ENCODE measurements at regions not wholly inside any gene's neighbourhood (a gene's known extent, or its start where the extent isn't known, plus 50 kb on each side); places are given as distances from the start of the nearest gene placed in this dataset.

DNA sequence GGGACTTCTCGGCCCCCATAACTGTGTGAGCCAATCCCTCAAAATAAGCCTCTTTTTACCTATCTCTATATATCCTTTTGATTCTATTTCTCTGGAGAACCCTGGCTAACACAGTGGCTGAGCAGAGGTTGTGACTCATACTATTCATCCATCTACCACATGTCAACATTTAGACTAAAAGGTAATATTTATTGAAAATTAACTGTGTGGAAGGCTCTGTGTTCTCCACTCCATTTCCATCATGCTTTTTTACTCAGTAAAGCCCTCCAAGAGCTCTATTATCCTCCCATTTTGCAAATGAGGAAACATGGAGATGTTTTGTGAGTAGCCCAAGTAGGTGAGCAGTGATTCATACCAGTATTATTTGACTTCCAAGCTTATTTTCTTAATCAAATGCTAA, 217.9 kb upstream of the DCBLD2 start:
- DNase-seq (ENCODE audit: low read depth, low spot score), result peak; percentile 36

DNA sequence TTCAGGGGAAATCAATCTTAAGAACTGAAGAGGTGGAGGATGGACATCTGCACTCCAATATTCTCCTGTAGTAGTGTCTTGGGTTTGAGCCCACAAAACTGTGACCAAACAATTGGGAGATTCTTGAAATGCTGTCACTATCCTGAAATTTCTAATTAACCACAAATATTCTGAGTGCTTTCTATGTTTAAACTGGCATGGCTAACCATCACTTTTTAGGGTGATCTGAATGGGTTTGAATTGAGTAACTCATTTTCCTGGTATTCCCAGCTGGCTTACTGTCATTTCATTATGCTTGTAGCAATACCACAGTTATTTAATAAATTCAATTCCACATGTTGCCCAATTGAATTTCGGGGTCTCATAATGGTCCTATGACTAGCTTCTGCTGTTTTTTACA, 216.9 kb upstream of the DCBLD2 start:
- peak; percentile 59 for DNase-seq (ENCODE audit: low read depth, low spot score)

DNA sequence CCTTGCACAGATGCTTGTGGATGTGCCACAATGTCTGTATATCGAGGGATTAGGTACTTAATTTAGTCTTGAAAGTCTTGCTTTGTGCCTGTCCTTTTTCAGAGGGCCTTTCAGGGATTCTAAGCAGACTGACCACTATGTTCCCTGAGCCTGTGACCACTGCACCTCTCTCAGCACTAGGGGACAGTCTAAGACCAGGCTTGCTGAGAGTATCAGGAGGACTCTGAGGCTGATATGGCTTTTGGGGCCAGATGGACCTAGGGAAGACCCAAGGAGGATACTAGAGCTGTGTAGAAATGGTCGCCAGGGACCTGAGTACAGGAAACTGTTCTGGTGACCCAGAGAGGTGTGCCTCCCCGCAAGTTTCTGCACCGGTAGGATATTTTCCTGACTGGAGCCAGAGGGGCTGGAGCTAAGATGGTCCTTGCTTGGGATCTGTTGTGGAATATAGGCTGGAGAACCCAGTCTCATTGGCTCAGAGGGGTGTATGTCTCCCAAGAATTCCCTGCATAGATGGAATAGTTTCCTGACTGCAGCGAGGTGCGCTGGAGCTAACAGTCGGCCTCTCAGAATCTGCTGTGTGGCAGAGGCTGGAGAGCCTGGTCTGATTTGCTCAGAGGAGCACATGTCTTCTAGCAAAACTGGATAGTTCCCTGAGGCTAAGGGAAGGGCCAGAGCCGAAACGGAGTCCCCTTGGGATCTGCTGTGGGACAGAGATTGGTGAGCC, 213.2 kb upstream of the DCBLD2 start:
- peak; percentile 51 for DNase-seq (ENCODE audit: low read depth, low spot score)

DNA sequence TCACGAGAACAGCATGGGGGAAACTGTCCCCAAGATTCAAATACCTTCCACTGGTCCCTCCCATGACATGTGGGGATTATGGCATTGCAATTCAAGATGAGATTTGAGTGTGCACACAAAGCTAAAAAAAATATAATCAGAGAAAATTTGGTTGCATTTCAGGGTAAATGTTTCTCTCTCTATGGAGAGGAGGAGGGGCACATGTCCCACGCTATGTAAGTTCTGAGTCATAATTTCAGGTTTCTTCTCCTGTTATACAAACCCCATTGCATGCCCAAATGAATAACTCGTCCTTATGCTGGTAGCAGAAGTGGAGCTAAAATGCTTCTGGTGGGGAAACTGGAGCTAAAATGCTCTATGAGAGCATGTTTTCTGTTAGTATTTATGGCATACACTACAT, 209.7 kb upstream of the DCBLD2 start:
- DNase-seq (ENCODE audit: low read depth, low spot score), result peak; percentile 7

DNA sequence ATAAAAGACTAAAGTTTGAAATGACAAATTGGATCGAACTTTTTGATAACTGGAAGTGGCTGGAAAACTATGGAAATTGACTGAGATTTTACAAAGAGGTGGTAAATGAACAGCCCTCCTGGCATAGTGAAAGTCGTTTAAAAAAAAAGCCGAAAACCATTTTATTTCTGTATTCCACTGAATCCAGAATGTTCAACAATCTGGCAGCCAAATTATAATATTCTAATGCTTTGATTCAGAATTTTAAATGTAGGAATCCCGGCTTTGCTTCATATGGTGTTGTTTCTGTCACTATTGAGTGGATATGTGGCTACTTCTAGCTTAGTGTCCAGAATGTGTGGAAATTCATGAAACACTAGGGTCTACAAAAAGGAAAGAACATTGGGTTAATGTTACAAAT, 208.9 kb upstream of the DCBLD2 start:
- no peak for DNase-seq (ENCODE audit: low read depth, low spot score)

DNA sequence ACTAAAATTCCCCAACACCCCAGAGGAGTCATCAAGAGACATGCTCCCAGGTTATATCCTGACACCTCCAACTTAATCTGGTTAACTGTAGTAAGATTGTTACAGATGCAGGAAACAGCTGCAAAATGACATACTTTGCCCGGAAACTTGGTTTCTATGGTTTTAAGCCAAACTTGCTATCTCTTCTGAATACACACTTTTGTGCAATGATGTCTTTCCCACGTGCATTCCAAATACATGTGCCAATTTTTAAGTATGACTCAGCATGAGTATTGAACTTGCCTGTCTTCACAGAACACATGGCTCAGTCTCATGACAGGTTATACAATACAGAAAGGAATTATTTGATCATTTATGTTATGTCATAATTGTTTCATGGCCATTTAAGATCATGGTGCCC, 207.0 kb upstream of the DCBLD2 start:
- peak; percentile 71 for DNase-seq (ENCODE audit: low read depth, low spot score)

DNA sequence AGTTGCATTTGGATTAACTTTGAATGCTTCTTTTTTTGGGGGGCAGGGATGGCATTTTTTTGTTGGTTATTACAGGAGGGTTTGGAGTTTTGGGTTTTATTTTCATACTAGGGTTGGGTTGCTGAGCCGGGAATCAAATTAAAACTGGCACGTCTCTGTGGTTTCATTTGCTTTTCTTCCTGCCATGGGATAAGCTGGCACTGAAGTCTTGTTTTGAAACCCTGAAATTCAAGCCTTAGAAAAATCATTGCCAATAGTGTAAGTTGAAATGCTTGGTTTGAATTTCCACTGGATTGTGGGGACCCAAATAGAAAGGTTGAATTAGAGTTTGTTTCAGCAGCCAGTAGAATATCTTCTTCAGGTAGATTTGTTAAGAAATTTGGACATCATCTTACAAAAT, 193.1 kb upstream of the DCBLD2 start:
- DNase-seq (ENCODE audit: low read depth, low spot score), result no peak

DNA sequence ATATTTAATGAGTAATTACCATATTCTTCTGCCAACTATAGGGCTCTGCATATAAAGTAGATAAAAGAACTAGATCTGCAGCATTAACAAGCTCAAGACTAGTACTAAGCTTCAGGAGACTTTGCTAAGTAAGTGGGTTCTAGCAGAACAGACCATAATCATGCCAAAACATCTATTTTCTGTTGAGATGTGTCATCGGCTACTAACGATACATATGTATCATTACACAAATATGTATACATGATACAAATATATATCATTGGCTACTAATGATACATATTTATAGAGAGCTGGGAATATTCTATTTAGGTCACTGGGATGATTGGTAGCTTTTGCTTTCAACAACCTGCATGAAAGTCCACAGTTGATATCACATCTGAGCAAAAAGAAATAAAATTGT, 185.8 kb upstream of the DCBLD2 start:
- no peak for DNase-seq (ENCODE audit: low read depth, low spot score)

DNA sequence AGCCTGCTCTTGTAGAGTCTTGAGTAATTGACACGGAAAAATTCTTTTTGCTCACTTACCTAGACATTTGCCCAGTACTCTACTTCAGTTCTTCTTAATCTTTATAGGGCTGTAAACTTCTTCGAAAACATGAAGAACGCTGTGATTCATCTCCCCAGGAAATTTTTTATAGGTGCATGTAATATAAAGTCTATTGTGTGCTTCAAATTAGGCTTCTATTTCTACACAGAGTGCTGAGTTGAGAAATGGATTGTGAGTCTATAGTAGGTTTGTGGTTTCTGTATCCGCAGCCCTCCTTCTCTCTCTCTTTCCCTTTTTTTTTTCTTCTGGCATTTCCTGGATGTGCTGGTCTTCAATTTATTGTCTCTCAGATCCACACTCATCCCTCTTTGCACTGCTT, 183.3 kb upstream of the DCBLD2 start:
- no peak for DNase-seq (ENCODE audit: low read depth, low spot score)

DNA sequence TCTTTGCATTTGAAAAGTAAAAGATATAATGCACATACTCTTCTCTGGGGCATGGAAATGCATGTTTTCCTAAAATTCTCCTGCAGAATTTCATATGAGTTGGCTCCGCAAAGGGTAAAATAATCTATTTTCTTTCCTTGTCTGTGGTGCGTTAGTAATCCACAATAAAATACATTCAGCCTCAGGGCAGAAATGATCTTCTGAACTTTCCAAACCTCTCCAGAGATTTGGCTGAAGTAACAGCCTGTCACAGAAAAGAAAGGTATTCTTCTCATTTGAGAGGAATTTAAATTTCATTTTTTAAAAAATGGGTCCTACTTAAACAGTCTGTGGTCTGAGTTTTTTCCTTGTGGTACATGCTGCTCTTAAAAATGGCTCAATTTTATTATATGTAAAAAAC, 182.7 kb upstream of the DCBLD2 start:
- no peak for DNase-seq (ENCODE audit: low read depth, low spot score)

DNA sequence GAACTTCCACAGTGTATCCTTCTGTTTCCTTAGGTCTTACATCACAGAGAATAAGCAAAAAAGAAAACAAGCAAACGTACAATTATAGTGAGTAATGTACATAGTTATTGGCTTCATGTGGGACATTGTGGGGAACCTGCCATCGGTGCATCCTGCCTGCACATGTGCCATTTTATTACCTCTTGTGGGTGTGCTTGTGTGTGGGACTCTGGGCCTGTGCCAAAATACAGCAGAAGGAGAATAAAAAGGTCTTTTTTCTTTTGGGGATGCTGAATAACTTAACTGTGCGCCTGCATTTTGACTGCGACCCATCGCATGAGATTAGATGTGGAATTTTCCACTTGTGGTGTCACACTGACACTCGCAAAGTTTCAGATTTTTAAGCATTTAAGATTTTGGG, 169.6 kb upstream of the DCBLD2 start:
- DNase-seq (ENCODE audit: low read depth, low spot score), result no peak

DNA sequence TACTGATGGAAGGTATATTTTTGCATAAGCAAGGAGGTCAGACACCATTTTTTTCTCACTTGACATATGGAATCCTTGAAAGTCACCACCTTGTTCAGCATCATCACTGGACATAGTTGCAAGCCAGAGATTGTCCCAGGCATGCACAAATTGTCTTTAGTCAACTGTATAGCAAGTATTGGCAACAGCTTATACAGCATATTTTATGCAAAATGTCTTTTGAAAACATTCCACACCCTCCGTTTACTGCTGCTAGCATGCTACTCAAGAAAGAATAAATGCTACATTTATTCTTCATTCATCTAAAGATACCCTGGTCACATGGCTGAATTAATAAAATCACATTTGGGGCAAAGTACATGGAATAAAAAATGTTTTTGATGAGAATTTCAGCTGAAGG, 168.5 kb upstream of the DCBLD2 start:
- no peak for DNase-seq (ENCODE audit: low read depth, low spot score)

DNA sequence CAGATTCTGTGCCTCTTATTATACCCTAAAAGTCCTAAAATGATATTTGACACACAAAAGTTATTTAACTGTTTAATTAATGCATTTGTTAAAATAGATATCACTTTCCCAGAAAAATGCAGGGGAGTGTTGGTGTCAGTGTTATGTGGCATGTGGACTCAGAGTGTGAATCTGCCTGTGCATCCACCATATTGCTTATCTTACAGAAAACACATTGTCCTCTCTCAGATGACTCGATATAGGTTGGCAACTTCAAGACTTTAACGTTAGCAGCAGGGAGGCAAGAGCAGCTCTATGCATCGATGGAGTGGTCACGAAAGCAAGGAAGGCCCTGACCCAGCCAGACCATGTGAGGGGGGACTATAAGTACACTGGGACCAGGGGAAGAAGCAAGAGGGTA, 165.4 kb upstream of the DCBLD2 start:
- no peak for DNase-seq (ENCODE audit: low read depth, low spot score)

DNA sequence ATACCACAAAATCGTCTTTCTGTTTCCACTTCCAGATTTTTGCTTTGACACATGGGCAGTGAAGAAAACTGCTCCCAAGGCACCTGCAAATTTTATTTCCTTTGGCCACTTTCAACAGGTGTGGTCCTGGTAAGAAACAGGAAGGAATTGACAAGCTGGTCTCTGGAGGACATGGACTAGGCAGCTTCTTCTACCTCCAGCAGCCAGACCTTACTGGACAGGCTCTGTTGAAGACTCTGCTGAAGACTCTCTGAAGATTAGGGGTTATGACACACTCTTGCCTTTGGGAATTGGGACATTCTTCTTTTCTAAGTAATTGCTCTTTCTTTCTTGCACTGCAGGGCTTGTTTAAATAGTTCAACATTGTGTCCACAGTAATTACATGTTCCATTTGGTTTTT, 147.7 kb upstream of the DCBLD2 start:
- DNase-seq (ENCODE audit: low read depth, low spot score), result no peak

DNA sequence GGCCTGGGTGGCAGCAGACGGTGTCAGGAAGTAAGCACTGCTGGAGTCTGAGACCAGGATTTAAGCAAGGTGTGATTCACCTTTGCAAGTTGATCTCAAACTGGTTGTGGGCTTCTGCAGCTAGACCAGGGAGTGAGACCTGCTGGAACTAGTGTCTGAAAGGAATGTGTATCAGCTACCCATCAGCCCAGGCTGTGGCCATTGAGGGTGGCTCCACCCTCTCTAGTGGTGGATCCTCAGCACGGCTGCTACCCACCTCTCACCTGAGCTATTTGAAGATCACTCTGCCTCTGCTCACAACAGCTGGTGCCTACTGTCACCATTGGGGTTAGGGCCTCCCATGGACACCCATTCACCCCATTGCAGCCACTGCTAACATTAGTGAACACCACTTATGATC, 140.3 kb upstream of the DCBLD2 start:
- no peak for DNase-seq (ENCODE audit: low read depth, low spot score)

DNA sequence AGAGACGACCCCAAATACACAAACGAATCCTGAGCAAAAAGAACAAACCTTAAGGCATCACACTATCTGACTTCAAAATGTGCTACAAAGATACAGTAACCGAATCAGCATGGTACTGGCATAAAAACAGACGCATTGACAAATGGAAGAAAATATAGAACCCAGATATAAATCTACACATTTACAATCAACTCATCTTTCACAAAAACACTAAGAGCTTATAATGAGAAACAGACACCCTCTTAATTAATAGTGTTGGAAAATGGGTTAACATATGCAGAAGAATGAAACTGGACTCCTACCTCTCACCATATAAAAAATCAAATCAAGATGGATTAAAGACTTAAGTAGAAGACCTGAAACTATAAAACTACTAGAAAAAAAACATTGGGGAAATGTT, 130.3 kb upstream of the DCBLD2 start:
- no peak for DNase-seq (ENCODE audit: low read depth, low spot score)

DNA sequence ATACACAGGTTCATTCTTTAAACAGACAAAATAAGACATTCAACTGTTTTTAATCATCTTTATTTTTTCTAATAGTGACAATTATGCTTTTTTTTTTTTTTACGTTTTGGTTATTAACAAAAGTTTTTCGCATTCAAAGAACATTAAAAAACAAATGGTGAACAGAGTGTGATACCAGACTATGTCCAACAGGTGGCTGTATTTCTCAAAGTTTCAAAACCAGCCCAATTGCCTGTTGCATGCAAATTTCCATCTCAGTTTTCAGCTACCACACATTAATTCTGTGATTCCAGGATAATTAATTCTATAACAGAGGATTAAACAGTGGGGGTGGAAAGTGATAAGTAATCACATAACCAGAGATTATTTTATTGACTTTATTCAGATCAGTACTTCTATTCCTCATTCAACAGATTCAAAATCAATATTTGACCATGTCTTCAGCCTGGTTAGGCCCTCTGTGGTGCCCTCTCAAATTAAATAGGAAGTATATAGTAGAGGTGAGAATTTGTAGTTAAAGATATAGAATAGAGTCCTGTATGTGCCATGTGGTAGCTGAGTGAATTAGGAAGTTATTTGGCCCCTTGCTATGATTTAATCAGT, 122.2 kb upstream of the DCBLD2 start:
- peak; percentile 66 for DNase-seq (ENCODE audit: low read depth, low spot score)

DNA sequence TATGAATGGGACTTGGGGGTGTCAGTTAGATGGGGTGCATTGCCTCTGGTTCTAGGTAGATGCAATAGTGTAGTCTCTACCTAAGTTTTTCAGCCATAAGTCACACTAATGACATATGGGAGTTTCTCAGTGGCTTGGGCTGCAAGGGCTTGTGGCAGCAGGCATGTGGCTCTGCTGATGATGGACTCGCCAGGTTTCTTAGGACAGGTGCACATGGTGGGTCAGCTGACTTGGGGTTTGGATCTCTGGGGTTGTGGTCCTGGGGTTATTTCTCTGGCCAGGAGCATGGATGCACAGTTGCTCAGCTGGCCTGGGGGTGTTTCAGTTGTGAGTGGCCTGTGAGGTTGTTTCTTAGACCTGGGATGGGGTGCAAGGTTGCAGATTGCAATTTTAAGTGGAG, 120.0 kb upstream of the DCBLD2 start:
- DNase-seq (ENCODE audit: low read depth, low spot score), result no peak

DNA sequence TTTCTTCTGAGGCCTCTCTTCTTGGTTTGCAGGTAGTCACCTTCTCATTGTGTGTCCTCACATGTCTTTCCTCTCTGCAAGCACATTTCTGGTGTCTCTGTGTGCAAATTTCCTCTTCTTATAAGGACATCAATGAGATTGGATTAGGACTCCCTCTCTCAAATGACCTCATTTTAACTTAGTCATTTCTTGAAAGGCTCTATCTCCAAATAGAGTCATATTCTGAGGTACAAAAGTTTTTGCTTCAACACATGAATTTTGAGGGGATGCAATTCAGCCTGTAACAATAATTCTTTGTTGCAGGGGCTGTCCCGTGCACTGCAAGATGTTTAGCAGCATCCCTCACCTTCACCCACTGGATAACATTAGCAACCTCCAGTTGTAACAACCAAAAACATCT, 115.0 kb upstream of the DCBLD2 start:
- DNase-seq (ENCODE audit: low read depth, low spot score), result no peak

DNA sequence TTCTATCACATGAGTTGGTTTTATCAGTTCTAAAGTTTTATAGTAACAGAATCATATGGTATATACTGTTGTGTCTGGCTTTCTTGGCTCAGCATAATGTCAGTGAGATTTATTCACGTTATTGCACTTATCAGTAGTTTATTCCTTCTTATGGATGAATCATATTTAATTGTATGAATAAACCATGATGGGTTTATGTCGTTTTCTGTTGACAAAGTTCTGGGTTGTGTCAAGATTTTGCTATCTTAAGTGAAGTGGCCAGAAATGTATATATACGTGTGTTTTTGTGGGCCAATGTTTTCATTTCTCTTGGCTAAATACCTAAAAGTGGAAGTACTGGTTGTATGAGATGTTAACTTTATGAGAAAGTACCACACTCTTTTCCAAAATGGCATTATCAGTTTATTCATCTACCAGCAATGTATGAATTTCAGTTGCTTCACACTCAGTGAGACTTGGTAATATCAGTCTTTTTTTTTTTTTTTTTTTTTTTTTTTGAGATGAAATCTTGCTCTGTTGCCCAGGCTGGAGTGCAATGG, 112.4 kb upstream of the DCBLD2 start:
- DNase-seq (ENCODE audit: low read depth, low spot score), result no peak

DNA sequence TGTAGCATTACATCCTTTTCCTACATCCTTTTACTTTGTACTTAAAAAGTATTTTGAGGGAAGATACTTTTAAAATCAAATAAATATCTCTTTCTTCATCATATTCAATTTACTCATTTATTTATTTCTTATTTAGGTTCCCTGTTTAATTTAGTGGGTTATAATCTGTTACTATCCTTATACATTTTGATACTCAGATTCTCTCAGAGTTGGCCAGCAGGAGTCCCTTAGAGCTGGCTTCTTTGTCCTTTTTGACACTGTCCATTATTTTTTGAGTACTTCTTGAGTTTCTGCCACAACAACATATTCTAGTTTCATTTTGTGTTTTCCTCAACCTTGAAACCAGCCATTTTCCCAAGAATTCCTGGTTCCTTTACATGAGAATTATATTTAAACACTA, 111.6 kb upstream of the DCBLD2 start:
- DNase-seq (ENCODE audit: low read depth, low spot score), result no peak

DNA sequence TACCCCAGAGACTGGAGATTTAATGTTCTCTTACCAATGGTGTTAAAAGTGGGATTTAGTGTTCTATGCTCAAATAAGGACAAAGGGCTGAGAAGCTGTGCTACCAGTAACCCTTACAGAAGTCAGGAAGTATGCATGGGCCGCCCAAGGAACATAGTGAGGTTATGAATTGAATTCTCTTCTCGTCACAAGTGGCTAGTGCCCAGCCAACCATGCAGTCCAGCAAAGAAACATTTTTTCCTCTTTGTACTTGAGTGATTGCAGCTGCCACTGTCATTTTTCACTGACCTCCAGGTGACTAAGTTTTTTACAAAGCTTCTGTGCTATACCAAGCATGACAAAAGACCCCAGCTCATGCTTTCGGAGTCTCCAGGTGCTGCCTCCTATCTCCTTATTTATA, 110.6 kb upstream of the DCBLD2 start:
- DNase-seq (ENCODE audit: low read depth, low spot score), result peak; percentile 78

DNA sequence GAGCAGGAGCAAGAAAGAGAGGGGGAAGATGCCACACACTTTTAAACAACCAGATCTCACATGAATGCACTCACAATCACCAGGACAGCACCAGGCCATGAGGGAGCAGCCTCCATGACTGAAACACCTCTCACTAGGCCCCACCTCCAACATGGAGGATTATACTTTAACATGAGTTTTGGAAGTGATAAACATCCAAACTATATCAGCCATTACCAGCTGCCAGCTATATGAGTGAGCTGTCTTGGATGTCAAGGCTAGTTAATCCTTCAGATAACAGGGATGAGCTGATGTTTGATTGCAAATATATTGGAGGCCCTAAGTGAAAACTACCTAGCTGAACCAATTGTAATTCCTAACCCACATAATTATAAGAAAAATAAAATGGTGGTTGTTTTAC, 108.4 kb upstream of the DCBLD2 start:
- no peak for DNase-seq (ENCODE audit: low read depth, low spot score)

DNA sequence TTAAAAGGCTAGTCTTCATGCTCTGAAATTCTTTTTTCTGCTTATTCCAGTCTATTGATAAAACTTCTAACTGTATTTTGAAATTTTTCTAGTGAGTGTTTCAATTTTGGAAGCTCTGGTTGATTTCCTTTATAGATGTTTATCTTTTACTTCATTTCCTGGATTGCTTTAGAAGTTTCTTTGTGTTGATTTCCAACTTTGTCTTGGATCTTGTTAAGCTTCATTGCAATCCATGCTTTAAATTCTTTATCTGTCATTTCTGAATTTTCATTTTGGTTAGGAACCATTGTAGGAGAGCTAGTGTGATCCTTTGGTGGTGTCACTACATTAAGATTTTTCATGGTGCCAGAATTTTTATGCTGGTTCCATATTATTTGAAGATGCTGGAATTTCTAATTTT, 105.2 kb upstream of the DCBLD2 start:
- DNase-seq (ENCODE audit: low read depth, low spot score), result no peak

Measured in astrocyte of the hippocampus (primary cell).